H9 (cell line): ENCODE measurements at regions not wholly inside any gene's neighbourhood (a gene's known extent, or its start where the extent isn't known, plus 50 kb on each side); places are given as distances from the start of the nearest gene placed in this dataset.

ENCODE experiments used
- DNase-seq: peaks from one replicate; pipeline ENCODE4 v3.0.0-alpha.2; 2017
- H2AFZ ChIP-seq: one replicate; pipeline ENCODE4 v1.6.1; 2013; ENCODE audit warnings: mild to moderate bottlenecking, low read length, control low read depth, moderate library complexity
- H2AK5ac ChIP-seq: 2 replicates; pipeline ENCODE4 v1.6.1; 2013; ENCODE audit warnings: low read length, control low read depth, mixed read lengths; ENCODE audit not compliant: insufficient read length
- H2BK120ac ChIP-seq: one replicate; pipeline ENCODE4 v1.6.1; 2013; ENCODE audit warnings: low read depth, mild to moderate bottlenecking, low read length, control low read depth, inconsistent platforms; ENCODE audit not compliant: poor library complexity, severe bottlenecking
- H2BK12ac ChIP-seq: 2 replicates; pipeline ENCODE4 v1.6.1; 2013; ENCODE audit warnings: low read length, control low read depth, mixed read lengths, low read depth; ENCODE audit not compliant: insufficient read length
- H2BK15ac ChIP-seq: 2 replicates; pipeline ENCODE4 v1.6.1; 2013; ENCODE audit warnings: low read depth, low read length, control low read depth
- H2BK20ac ChIP-seq: one replicate; pipeline ENCODE4 v1.6.1; 2013; ENCODE audit warnings: low read depth, mild to moderate bottlenecking, low read length, control low read depth, inconsistent platforms; ENCODE audit not compliant: poor library complexity, severe bottlenecking
- H2BK5ac ChIP-seq: 2 replicates; pipeline ENCODE4 v1.6.1; 2013; ENCODE audit warnings: low read length, control low read depth, mixed read lengths; ENCODE audit not compliant: insufficient read length
- H3K14ac ChIP-seq: 2 replicates; pipeline ENCODE4 v1.6.1; 2013; ENCODE audit warnings: low read length, control low read depth; ENCODE audit not compliant: insufficient read depth
- H3K18ac ChIP-seq: 2 replicates; pipeline ENCODE4 v1.6.1; 2013; ENCODE audit warnings: low read depth, mild to moderate bottlenecking, mixed read lengths, low read length, control low read depth; ENCODE audit not compliant: insufficient read length
- H3K23ac ChIP-seq: 2 replicates; pipeline ENCODE4 v1.6.1; 2013; ENCODE audit warnings: low read length, control low read depth, mixed read lengths, low read depth; ENCODE audit not compliant: insufficient read length
- H3K23me2 ChIP-seq: 2 replicates; pipeline ENCODE4 v1.6.1; 2013; ENCODE audit warnings: low read depth, mild to moderate bottlenecking, mixed read lengths, low read length, control low read depth; ENCODE audit not compliant: insufficient read length, poor library complexity, severe bottlenecking
- H3K27ac ChIP-seq: 2 replicates; pipeline ENCODE4 v1.5.1; 2013; ENCODE audit warnings: low read length, control low read depth, mixed read lengths, low read depth; ENCODE audit not compliant: insufficient read length
- H3K27me3 ChIP-seq: 2 replicates; pipeline ENCODE4 v1.6.1; 2013; ENCODE audit warnings: low read length, control low read depth, inconsistent platforms; ENCODE audit not compliant: insufficient read depth
- H3K4ac ChIP-seq: 2 replicates; pipeline ENCODE4 v1.6.1; 2013; ENCODE audit warnings: low read depth, mild to moderate bottlenecking, control low read depth, inconsistent platforms, low read length, moderate library complexity
- H3K4me1 ChIP-seq: 2 replicates; pipeline ENCODE4 v1.6.1; 2013; ENCODE audit warnings: low read length, control low read depth, inconsistent platforms; ENCODE audit not compliant: insufficient read depth
- H3K4me2 ChIP-seq: 2 replicates; pipeline ENCODE4 v1.6.1; 2013; ENCODE audit warnings: low read length, control low read depth, mixed read lengths; ENCODE audit not compliant: insufficient read length, insufficient read depth
- H3K56ac ChIP-seq: 2 replicates; pipeline ENCODE4 v1.6.1; 2013; ENCODE audit warnings: low read depth, mild to moderate bottlenecking, mixed read lengths, low read length, control low read depth; ENCODE audit not compliant: insufficient read length
- H3K79me1 ChIP-seq: 2 replicates; pipeline ENCODE4 v1.6.1; 2013; ENCODE audit warnings: low read depth, mild to moderate bottlenecking, moderate library complexity, low read length, control low read depth, inconsistent platforms; ENCODE audit not compliant: insufficient read depth, poor library complexity, severe bottlenecking
- H3K79me2 ChIP-seq: 2 replicates; pipeline ENCODE4 v1.6.1; 2013; ENCODE audit warnings: low read length, control low read depth, inconsistent platforms; ENCODE audit not compliant: insufficient read depth
- H3K9ac ChIP-seq: 2 replicates; pipeline ENCODE4 v1.6.1; 2013; ENCODE audit warnings: low read length, control low read depth, mixed read lengths; ENCODE audit not compliant: insufficient read length; ENCODE audit errors: extremely low read depth
- H3K9me3 ChIP-seq: one replicate; pipeline ENCODE4 v1.6.1; 2013; ENCODE audit warnings: low read depth, low read length, inconsistent platforms; ENCODE audit not compliant: control insufficient read depth
- H3T11ph ChIP-seq: one replicate; pipeline ENCODE4 v1.6.1; 2013; ENCODE audit warnings: mild to moderate bottlenecking, low read length, control low read depth, inconsistent platforms
- H4K20me1 ChIP-seq: one replicate; pipeline ENCODE4 v1.6.1; 2013; ENCODE audit not compliant: control insufficient read depth, insufficient read length, insufficient read depth
- H4K5ac ChIP-seq: 2 replicates; pipeline ENCODE4 v1.6.1; 2013; ENCODE audit warnings: low read depth, mild to moderate bottlenecking, mixed read lengths, low read length, control low read depth; ENCODE audit not compliant: insufficient read length
- H4K8ac ChIP-seq: replicated peaks from 2 replicates; pipeline ENCODE4 v1.6.1; 2013; ENCODE audit warnings: low read length, control low read depth, mixed read lengths, low read depth; ENCODE audit not compliant: insufficient read length
- H4K91ac ChIP-seq: 2 replicates; pipeline ENCODE4 v1.6.1; 2013; ENCODE audit warnings: low read depth, mild to moderate bottlenecking, moderate library complexity, mixed read lengths, low read length, control low read depth; ENCODE audit not compliant: insufficient read length
- H3K27ac Mint-ChIP-seq, 3 experiments: 2 replicates in 2 of 3; 3 replicates in 1 of 3; pipeline ENCODE4 v1.8.0; 2020 to 2021; ENCODE audit warnings: mixed read lengths in 3 of 3, mild to moderate bottlenecking in 1 of 3, moderate library complexity in 1 of 3
- H3K27me3 Mint-ChIP-seq: 2 replicates; pipeline ENCODE4 v1.8.0; 2021; ENCODE audit warnings: low read depth, mild to moderate bottlenecking, moderate library complexity, mixed read lengths
- H3K36me3 Mint-ChIP-seq, 3 experiments: 2 replicates in 2 of 3; 3 replicates in 1 of 3; pipeline ENCODE4 v1.8.0; 2020 to 2021; ENCODE audit warnings: low read depth in 3 of 3, mixed read lengths in 3 of 3; ENCODE audit not compliant: insufficient read depth in 1 of 3
- H3K4me1 Mint-ChIP-seq, 2 experiments: 2 replicates each; pipeline ENCODE4 v1.8.0; 2020; ENCODE audit warnings: mixed read lengths in 2 of 2
- H3K4me3 Mint-ChIP-seq, 2 experiments: 2 replicates in 1 of 2; 3 replicates in 1 of 2; pipeline ENCODE4 v1.8.0; 2020 to 2021; ENCODE audit warnings: mild to moderate bottlenecking in 2 of 2, mixed read lengths in 2 of 2, moderate library complexity in 1 of 2
- H3K9me3 Mint-ChIP-seq, 2 experiments: 2 replicates in 1 of 2; 3 replicates in 1 of 2; pipeline ENCODE4 v1.8.0; 2020; ENCODE audit warnings: mild to moderate bottlenecking in 2 of 2, mixed read lengths in 2 of 2, moderate library complexity in 1 of 2
- WGBS: extraction: QIAGEN DNeasy Blood & Tissue Kit; methylation state at CpG from one replicate; pipeline ENCODE4 v1.1.7; 2013; ENCODE audit warnings: missing lambda C conversion rate, low lambda C conversion rate, mixed read lengths; ENCODE audit not compliant: insufficient read length; ENCODE audit errors: extremely low coverage; 5-methylcytosine and 5-hydroxymethylcytosine counted together
- TF ChIP-seq, protein P1 (sequence below): fragments of 200-600 bp; sonication (generic); conservative IDR thresholded peaks from 3 replicates; pipeline ENCODE4 v1.8.0; 2021; ENCODE audit warnings: antibody characterized with exemption, mild to moderate bottlenecking

DNA sequence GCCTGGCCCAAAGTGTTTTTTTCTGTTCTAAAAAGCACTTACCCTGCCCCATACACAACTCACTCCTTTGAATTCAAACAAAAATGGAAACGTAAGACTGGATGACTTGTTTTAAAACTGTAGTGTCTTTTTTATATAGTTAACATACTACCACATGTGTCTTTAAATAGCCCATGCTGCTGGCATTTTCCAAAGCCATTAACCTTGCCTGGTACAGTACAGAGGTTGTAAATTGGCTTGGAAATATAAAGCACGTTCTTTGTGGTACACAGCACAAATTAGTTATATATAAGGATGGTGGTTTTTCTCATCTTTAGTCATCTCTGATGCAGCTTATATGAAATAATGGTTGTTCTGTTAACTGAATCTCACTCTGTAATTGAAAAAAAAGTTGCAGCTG, 519.7 kb upstream of the ZNF608 start:
- Histone ChIP-seq H2BK15ac (no peak overlapping the region), H3K79me2 (no peaks in the 10 kb centered on the region), H3K4me2 (no peak overlapping the region), H3K27ac (no peak overlapping the region), H2AFZ (no peak overlapping the region), H3K18ac (no peak overlapping the region), H3K23me2 (no peaks in the 10 kb centered on the region), H3K9ac (no peak overlapping the region), H4K20me1 (no peaks in the 10 kb centered on the region), H3T11ph (no peak overlapping the region), H4K8ac (no peak overlapping the region), H3K79me1 (no peaks in the 10 kb centered on the region), H4K5ac (no peak overlapping the region), H2BK20ac (no peak overlapping the region), H3K9me3 (no peaks in the 10 kb centered on the region), H3K23ac (no peak overlapping the region), H2AK5ac (no peak overlapping the region), H3K27me3 (no peaks in the 10 kb centered on the region), H3K14ac (no peak overlapping the region), H2BK12ac (no peak overlapping the region), H2BK120ac (no peak overlapping the region), H3K4ac (no peak overlapping the region), H3K56ac (no peak overlapping the region), H2BK5ac (no peak overlapping the region), H3K4me1 (no peaks in the 10 kb centered on the region), H4K91ac (no peak overlapping the region)
- Mint-ChIP-seq H3K27me3 (no peaks in the 10 kb centered on the region; the same call in 1 of the 2 replicates), H3K4me3 (no peak overlapping the region), H3K4me1 (peaks cover 9 to 19% of the 10 kb centered on the region in 2 experiments; a peak in 3 of 4 replicates), H3K27ac (no peak overlapping the region), H3K36me3 (peaks cover 0 to 15% (median under 1%) of the 10 kb centered on the region in 3 experiments; a peak in 4 of 7 replicates), H3K9me3 (peaks cover 0 to 2% of the 10 kb centered on the region in 2 experiments; a peak in 3 of 5 replicates)
- TF ChIP-seq, protein P1, sequence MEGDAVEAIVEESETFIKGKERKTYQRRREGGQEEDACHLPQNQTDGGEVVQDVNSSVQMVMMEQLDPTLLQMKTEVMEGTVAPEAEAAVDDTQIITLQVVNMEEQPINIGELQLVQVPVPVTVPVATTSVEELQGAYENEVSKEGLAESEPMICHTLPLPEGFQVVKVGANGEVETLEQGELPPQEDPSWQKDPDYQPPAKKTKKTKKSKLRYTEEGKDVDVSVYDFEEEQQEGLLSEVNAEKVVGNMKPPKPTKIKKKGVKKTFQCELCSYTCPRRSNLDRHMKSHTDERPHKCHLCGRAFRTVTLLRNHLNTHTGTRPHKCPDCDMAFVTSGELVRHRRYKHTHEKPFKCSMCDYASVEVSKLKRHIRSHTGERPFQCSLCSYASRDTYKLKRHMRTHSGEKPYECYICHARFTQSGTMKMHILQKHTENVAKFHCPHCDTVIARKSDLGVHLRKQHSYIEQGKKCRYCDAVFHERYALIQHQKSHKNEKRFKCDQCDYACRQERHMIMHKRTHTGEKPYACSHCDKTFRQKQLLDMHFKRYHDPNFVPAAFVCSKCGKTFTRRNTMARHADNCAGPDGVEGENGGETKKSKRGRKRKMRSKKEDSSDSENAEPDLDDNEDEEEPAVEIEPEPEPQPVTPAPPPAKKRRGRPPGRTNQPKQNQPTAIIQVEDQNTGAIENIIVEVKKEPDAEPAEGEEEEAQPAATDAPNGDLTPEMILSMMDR: no peak
- no peak for DNase-seq
- WGBS: no CpG with 5 or more reads among the region's 2 CpGs
